ENCODE measurements at regions not wholly inside any gene's neighbourhood (a gene's known extent, or its start where the extent isn't known, plus 50 kb on each side); places are given as distances from the start of the nearest gene placed in this dataset.

- TF ChIP-seq CTCF (conservative IDR thresholded peaks at IDR 0.05; ENCODE audit: low read depth, low read length) (no peak), EZH2 (IDR thresholded peaks at IDR 0.05; ENCODE audit: low read length, unreplicated experiment) (no peak)
These were observed 63.2 kb upstream of the MIR17HG start for GRCh38 chr13:91284335-91284734.
